ENCODE measurements at regions not wholly inside any gene's neighbourhood (a gene's known extent, or its start where the extent isn't known, plus 50 kb on each side); places are given as distances from the start of the nearest gene placed in this dataset.

DNA sequence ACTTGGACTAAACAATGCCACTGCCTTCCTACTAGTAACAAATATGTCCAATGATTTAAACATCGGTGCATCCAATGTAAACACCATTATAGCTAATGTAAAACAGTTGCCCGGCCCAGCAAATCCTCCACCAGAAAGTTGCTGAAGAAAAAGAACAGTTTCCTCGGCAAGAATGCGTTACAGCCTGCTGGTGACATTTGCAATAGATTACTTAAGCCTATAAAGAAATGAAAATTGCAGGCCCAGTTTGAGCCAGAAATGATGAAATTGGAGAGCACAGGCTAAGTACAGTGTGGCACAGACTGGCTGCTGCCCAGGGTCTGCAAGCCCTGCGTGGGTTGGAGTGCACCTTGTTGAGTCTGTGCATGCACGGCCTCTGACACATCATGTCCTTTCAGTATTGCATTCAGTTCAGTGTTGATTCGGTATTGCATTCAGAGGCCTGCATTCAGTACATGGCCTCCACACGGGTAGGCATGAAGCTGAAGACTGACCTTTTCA is 406.0 kb upstream of the KLF4 start:
- TF ChIP-seq, protein P1, sequence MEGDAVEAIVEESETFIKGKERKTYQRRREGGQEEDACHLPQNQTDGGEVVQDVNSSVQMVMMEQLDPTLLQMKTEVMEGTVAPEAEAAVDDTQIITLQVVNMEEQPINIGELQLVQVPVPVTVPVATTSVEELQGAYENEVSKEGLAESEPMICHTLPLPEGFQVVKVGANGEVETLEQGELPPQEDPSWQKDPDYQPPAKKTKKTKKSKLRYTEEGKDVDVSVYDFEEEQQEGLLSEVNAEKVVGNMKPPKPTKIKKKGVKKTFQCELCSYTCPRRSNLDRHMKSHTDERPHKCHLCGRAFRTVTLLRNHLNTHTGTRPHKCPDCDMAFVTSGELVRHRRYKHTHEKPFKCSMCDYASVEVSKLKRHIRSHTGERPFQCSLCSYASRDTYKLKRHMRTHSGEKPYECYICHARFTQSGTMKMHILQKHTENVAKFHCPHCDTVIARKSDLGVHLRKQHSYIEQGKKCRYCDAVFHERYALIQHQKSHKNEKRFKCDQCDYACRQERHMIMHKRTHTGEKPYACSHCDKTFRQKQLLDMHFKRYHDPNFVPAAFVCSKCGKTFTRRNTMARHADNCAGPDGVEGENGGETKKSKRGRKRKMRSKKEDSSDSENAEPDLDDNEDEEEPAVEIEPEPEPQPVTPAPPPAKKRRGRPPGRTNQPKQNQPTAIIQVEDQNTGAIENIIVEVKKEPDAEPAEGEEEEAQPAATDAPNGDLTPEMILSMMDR (IDR thresholded peaks at IDR 0.05; ENCODE audit: low read depth, low read length, poor library complexity, severe bottlenecking), result no peak
- no peak for TF ChIP-seq EZH2phosphoT487 (IDR thresholded peaks at IDR 0.05; ENCODE audit: borderline replicate concordance, low read length)
